A673 (cell line): ENCODE measurements at regions not wholly inside any gene's neighbourhood (a gene's known extent, or its start where the extent isn't known, plus 50 kb on each side); places are given as distances from the start of the nearest gene placed in this dataset.
"Not testable (repeated sequence)": the region's sequence is repeated elsewhere in the genome, so short reads cannot be mapped to it uniquely, and the experiment has no call there.

Source experiments
- EZH2 ChIP-seq: fragments of 200-600 bp; sonication (generic); IDR thresholded peaks from 2 replicates; pipeline ENCODE4 v1.6.1; 2017; ENCODE audit warnings: borderline replicate concordance, low read depth, mild to moderate bottlenecking, mixed read lengths, antibody characterized with exemption, low read length; ENCODE audit not compliant: poor library complexity, severe bottlenecking
- TF ChIP-seq, protein P1 (sequence below): fragments of 300-800, 200-600 bp; sonication (generic); conservative IDR thresholded peaks from 2 replicates; pipeline ENCODE4 v1.5.1; 2017; ENCODE audit warnings: low read depth, mild to moderate bottlenecking, antibody characterized with exemption, low read length, moderate library complexity, mixed read lengths

DNA sequence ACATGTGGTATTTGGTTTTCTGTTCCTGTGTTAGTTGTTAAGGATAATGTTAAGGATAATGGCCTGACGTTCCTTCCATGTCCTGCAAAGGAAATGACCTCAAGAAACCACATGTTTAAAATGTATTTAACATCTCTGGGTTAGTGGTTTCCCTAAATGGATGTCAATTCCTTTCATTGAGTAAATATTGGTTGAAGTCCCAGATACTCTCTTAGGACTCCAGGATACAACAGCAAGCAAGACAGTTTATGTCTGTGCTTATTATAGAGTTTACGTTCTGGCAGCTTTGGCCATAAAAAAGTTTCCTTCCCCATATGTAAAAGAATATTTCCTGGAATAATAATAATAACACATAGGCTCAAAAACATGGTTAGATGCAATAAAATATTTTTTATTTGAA, 684.0 kb downstream of the TGIF2LX start:
- TF ChIP-seq, protein P1, sequence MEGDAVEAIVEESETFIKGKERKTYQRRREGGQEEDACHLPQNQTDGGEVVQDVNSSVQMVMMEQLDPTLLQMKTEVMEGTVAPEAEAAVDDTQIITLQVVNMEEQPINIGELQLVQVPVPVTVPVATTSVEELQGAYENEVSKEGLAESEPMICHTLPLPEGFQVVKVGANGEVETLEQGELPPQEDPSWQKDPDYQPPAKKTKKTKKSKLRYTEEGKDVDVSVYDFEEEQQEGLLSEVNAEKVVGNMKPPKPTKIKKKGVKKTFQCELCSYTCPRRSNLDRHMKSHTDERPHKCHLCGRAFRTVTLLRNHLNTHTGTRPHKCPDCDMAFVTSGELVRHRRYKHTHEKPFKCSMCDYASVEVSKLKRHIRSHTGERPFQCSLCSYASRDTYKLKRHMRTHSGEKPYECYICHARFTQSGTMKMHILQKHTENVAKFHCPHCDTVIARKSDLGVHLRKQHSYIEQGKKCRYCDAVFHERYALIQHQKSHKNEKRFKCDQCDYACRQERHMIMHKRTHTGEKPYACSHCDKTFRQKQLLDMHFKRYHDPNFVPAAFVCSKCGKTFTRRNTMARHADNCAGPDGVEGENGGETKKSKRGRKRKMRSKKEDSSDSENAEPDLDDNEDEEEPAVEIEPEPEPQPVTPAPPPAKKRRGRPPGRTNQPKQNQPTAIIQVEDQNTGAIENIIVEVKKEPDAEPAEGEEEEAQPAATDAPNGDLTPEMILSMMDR = not testable (repeated sequence)
- TF ChIP-seq EZH2 = not testable (repeated sequence)
